RWPE2 (cell line): ENCODE measurements at regions not wholly inside any gene's neighbourhood (a gene's known extent, or its start where the extent isn't known, plus 50 kb on each side); places are given as distances from the start of the nearest gene placed in this dataset.

Source experiments
- ATAC-seq: fragments of 200-7000 bp; cut with Tn5 transposase; 3 replicates; pipeline ENCODE4 v1.9.1; 2021; ENCODE audit warnings: low read depth
- DNase-seq: peaks from one replicate; pipeline ENCODE4 v3.0.0-alpha.2; 2020; ENCODE audit warnings: low spot score
- H3K27ac ChIP-seq: fragments of 450-650 bp; 2 replicates; pipeline ENCODE4 v1.5.1; 2017; ENCODE audit warnings: mild to moderate bottlenecking; ENCODE audit not compliant: poor library complexity, severe bottlenecking
- H3K27me3 ChIP-seq: fragments of 250-450 bp; sonication (Bioruptor Pico); 2 replicates; pipeline ENCODE4 v1.5.1; 2021; ENCODE audit warnings: mild to moderate bottlenecking, moderate library complexity; ENCODE audit not compliant: insufficient read depth, poor library complexity, severe bottlenecking
- H3K36me3 ChIP-seq: fragments of 250-450 bp; sonication (Bioruptor Pico); 2 replicates; pipeline ENCODE4 v1.5.1; 2020; ENCODE audit warnings: low read depth, mild to moderate bottlenecking, moderate library complexity
- H3K4me1 ChIP-seq: fragments of 250-450 bp; sonication (Bioruptor Pico); 2 replicates; pipeline ENCODE4 v1.5.1; 2021; ENCODE audit warnings: mild to moderate bottlenecking, moderate library complexity; ENCODE audit not compliant: insufficient read depth, poor library complexity, severe bottlenecking
- H3K4me3 ChIP-seq: fragments of 250-450 bp; sonication (Bioruptor Pico); 2 replicates; pipeline ENCODE4 v1.5.1; 2021; ENCODE audit warnings: mild to moderate bottlenecking, moderate library complexity; ENCODE audit not compliant: severe bottlenecking
- H3K9me3 ChIP-seq: fragments of 250-450 bp; sonication (Bioruptor Pico); 2 replicates; pipeline ENCODE4 v1.5.1; 2021; ENCODE audit warnings: mild to moderate bottlenecking, moderate library complexity; ENCODE audit not compliant: severe bottlenecking
- TF ChIP-seq, protein P1 (sequence below): fragments of 450-650 bp; IDR thresholded peaks from one replicate; pipeline ENCODE4 v1.5.1; 2017; ENCODE audit warnings: mild to moderate bottlenecking, moderate library complexity; ENCODE audit not compliant: poor library complexity, severe bottlenecking

GRCh38 chr2:220166616-220167015 lies 539.2 kb downstream of the SLC4A3 start:
- Histone ChIP-seq H3K9me3 (no peaks in the 10 kb centered on the region), H3K27ac (no peak overlapping the region), H3K4me1 (no peaks in the 10 kb centered on the region), H3K27me3 (no peaks in the 10 kb centered on the region), H3K36me3 (no peaks in the 10 kb centered on the region), H3K4me3 (no peak overlapping the region)
- TF ChIP-seq, protein P1, sequence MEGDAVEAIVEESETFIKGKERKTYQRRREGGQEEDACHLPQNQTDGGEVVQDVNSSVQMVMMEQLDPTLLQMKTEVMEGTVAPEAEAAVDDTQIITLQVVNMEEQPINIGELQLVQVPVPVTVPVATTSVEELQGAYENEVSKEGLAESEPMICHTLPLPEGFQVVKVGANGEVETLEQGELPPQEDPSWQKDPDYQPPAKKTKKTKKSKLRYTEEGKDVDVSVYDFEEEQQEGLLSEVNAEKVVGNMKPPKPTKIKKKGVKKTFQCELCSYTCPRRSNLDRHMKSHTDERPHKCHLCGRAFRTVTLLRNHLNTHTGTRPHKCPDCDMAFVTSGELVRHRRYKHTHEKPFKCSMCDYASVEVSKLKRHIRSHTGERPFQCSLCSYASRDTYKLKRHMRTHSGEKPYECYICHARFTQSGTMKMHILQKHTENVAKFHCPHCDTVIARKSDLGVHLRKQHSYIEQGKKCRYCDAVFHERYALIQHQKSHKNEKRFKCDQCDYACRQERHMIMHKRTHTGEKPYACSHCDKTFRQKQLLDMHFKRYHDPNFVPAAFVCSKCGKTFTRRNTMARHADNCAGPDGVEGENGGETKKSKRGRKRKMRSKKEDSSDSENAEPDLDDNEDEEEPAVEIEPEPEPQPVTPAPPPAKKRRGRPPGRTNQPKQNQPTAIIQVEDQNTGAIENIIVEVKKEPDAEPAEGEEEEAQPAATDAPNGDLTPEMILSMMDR, result no peak
- ATAC-seq (no peak), DNase-seq (no peak)

DNA sequence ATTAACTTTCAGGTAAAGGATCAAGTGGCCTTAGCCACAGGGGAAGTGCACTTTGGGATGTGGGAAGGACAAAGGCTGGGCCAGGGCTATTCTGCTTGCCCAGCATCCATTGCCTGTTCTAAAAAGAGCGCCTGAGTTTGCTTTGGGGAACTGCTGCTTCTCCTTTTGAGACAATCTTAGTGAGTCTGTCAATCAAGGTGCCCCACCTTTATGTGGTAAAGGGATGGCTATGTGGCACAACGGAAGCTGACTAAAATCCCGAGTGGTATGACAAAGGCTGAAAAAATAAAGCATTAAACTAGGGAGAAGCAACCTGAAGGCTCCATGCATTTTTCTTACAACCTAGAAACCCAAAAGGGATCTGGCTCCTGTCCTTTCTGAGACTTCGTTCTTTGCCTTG lies 540.5 kb downstream of the SLC4A3 start:
- DNase-seq (no peak), ATAC-seq (no peak)
- Histone ChIP-seq H3K4me3 (no peak overlapping the region), H3K27ac (no peak overlapping the region), H3K36me3 (no peaks in the 10 kb centered on the region), H3K4me1 (no peaks in the 10 kb centered on the region), H3K27me3 (no peaks in the 10 kb centered on the region), H3K9me3 (no peaks in the 10 kb centered on the region)
- TF ChIP-seq, protein P1, result no peak

GRCh38 chr2:220168891-220169546 lies 541.6 kb downstream of the SLC4A3 start:
- no peaks in the 10 kb centered on the region for H3K9me3 ChIP-seq
- ATAC-seq (no peak), DNase-seq (no peak)
- no peak overlapping the region for H3K27ac ChIP-seq
- no peaks in the 10 kb centered on the region for H3K4me1 ChIP-seq
- no peaks in the 10 kb centered on the region for H3K36me3 ChIP-seq
- H3K4me3 ChIP-seq, result no peak overlapping the region
- no peaks in the 10 kb centered on the region for H3K27me3 ChIP-seq
- TF ChIP-seq, protein P1, result no peak

DNA sequence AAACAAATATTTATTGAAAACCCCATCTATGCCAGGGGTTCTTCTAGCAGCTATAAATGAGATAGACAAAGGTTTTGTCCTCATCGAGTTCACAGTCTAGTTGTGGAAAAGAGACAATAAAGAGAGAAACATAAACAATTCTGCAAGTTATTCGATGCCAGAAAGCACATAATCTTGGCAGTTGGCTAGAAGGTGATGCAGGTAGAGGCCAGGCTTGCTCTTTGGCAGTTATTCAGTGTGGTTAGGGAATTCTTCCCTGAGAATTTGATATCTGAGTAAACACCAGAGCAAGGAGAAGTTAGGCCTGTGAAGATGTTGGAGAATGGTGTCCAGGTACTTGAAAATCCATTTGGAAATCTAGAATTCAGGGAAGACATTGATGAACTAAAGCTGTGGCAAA lies 547.4 kb downstream of the SLC4A3 start:
- ATAC-seq, result no peak
- H3K27ac ChIP-seq, result no peak overlapping the region
- TF ChIP-seq, protein P1, result no peak

DNA sequence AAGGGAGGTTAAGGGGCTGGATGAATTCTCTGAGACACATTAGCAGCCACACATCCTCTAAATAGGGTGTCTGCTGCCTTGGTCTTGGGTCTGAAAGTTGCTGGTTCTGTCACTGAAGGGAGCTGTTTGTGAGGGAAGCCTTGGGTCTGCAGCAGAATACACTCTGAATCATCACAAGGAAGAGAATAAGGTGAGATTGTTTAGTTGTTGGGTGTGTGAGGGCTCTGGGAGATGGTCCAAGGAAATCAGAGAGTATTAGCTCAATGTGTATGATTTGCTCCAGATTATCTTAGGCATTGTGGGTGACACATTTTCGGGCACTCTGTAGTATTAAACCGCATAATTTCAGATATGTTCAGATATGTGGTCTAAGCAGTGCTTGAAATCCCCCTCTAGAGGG lies 548.5 kb downstream of the SLC4A3 start:
- H3K36me3 ChIP-seq, result no peaks in the 10 kb centered on the region
- no peak overlapping the region for H3K4me3 ChIP-seq
- ATAC-seq (no peak), DNase-seq (no peak)
- TF ChIP-seq, protein P1, result no peak
- H3K27me3 ChIP-seq, result no peaks in the 10 kb centered on the region
- no peak overlapping the region for H3K27ac ChIP-seq
- no peaks in the 10 kb centered on the region for H3K9me3 ChIP-seq
- H3K4me1 ChIP-seq, result no peaks in the 10 kb centered on the region

More for the DNA sequence above, 547.4 kb downstream of the SLC4A3 start:
- H3K9me3 ChIP-seq, result no peaks in the 10 kb centered on the region
- H3K27me3 ChIP-seq, result no peaks in the 10 kb centered on the region
- DNase-seq, result no peak
- no peaks in the 10 kb centered on the region for H3K4me1 ChIP-seq
- H3K4me3 ChIP-seq, result no peak overlapping the region
- no peaks in the 10 kb centered on the region for H3K36me3 ChIP-seq
